CD4-positive, alpha-beta T cell treated with Interferon alpha-2 for 1 hour (primary cell): ENCODE measurements at regions not wholly inside any gene's neighbourhood (a gene's known extent, or its start where the extent isn't known, plus 50 kb on each side); places are given as distances from the start of the nearest gene placed in this dataset.

Experiments
- DNase-seq, 2 donors: peaks; one replicate each; pipeline ENCODE4 v3.0.0-alpha.2; 2020 to 2022

DNA sequence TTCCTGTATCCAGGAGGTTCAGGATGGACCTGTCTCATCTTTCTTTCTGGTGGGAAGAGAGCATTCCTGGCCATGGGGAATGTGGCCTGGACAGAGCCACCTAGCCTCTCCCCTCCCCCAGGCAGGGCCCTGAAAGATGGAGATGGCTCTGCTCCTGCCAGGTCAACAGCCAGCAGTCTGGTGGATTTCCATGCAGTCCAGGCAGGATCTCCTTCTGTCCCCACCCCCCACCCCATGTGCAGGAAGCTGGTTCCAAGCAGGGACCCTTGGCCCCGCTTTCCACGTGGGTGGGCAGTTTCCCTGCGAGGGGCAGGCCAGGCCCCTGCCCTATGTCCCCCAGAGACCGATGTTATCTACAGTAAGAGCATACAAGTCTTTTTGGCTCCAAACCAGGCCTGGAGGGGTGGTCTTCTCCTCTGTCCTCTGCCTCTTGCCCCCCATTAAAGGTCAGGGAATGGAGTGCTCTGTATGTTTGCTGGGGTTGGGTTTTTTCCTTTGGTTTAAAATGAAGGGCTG is 240.5 kb downstream of the SEC14L1 start:
- no peak for DNase-seq

DNA sequence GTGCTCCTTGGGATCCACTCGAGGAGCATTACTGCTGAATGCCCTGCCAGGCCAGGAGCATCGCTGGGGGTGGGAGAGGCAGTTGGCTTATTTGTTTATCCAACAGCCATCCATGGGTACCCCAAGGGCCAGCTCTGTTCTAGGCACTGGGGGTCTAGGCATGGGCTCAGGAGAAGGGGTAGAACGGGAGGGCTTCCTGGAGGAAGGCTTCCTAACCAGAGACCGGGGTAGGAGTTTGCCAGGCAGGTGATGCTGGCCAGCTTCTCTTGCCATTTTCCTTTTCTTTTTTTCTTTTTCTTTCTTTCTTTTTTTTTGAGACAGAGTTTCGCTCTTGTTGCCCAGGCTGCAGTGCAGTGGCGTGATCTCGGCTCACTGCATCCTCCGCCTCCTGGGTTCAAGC is 241.0 kb downstream of the SEC14L1 start:
- DNase-seq: no peak

DNA sequence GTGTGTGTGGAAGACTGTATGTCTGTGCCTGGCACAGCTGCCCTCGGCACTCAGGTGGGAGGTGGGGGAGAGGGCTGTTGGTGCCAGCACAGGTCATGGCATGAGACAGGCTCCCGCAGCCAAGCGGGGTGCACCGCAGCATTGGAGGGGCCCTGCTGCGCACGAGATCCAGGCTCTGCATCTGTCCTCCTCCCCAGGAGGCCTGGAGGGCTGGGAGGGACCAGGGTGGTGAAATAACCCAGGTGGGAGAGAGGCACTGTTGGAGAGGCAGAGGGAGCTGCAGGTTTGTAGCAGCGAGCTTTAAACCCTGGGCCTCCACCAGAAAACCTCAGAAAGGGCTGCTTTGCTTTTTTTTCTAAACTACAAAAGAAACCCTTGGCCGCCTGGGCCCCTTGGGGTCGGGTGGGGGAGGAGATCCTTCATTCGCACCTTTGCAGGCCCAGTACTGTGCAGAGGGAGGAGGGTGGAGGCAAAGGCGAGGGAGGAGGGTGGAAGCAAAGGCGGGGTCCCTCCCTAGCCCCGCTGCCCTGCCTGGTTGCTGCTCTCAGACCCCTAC is 241.7 kb downstream of the SEC14L1 start:
- DNase-seq: peak; percentile 33 to 69

DNA sequence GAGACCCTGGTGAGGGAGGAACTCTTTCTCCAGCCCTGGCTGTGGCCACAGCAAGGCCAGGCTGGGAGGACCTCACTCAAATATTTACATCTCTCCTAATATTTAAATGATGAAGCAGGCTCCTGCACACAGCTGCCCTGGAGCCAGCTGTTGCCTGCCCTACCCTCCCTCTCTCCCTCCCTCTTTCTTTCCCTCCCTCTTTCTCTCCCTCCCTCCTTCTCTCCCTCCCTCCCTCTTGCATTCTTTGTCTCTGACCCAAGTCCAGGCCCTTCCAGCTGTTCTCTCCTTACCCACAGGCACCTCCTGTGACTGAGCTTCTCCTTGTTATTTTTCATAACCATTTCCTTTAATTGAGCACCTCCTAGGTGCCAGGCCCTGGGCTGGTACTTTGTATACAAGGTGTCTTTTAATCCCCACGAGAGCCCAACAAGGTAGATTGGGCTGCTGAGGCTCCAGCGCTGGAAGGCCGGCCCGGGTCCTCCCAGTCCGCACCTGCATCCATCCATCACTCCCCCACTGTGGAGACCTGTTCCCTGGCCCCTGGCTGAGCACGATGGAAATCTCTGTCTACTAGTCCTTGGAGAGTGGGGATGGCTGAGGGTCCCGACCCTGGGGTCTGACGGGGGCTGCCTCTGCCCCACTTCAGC is 242.3 kb downstream of the SEC14L1 start:
- no peak for DNase-seq

DNA sequence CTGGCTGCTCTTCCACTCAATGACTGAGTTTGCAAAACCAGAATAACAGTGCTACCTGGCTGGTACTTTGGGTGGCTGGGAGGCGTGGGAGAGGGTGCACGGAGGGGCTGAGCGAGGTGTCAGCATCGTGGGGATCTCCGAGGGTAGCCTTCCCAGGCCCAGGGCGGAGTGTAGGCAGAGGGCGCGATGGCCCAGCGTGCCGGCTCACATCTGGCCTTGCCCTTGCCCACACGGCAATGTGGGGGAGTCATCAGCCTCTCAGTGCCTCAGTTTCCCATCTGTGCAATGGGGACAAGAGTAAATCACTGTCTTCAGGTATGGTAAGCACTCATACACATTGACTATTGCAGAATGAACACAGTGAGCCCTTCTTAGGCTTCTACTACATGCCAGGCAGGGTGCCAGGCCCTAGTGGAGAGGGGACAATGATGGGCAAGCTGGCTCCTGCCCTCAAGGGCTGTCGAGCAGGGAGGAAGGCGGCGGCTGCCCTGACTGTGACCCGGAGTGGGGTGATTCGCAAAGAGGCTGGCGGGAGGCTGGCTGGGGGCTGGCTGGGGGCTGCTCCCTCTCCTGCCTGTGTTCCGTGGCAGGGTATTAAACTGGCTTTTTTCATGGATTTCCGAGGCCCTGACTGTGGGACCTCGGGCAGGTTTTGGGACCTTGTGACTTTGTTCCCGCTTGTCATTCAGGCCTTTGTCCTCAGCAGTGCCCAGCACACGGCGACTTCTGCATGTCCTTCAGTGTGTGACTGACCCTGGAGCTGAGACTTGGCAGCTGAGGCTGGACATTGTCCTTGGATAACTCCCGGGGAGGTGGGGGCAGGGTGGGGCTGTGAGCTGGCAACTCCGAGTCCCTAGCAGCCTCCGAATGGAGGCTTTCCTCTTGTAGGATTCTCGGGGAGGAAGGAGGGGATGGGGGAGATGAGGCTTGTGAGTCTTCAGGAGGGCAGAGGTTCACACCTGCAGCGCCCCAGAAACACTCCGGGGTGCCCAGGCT is 243.1 kb downstream of the SEC14L1 start:
- no peak for DNase-seq

DNA sequence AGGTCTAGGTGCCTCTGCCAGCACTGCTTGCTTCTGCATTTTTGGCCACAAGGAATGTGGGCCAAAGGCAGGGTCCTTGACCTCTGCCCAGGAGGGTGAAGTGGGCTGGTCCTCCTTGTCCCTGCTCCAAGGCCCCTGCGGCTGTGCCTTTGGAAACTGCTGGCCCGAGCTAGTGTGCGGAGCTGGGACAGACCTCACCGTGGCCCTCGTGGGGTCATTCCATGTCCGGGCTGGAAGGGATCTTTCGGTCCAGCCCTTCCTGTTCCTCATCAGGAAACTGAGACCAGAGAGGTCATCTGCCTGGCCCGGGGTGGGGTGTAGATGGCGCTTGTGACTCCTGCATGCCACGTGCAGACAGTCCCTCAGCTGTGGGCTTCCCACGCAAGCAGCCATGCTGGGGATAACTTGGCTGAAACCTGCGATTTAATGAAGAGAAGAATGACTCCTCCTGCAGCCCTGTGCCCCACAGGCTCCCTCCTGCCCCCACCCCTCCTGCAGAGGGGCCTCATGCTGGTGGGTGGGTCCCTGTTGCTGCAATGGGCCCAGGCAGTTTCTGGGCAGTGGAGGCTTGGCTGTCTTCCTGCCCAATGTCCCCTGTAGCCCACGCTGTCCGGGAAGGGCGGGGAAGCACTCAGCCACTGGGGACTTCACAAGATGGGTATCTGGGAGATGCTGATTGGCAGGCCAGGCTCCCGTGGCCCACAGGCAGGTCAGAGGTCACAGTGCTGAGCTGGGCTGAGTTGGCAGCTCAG is 245.2 kb downstream of the SEC14L1 start:
- no peak for DNase-seq

DNA sequence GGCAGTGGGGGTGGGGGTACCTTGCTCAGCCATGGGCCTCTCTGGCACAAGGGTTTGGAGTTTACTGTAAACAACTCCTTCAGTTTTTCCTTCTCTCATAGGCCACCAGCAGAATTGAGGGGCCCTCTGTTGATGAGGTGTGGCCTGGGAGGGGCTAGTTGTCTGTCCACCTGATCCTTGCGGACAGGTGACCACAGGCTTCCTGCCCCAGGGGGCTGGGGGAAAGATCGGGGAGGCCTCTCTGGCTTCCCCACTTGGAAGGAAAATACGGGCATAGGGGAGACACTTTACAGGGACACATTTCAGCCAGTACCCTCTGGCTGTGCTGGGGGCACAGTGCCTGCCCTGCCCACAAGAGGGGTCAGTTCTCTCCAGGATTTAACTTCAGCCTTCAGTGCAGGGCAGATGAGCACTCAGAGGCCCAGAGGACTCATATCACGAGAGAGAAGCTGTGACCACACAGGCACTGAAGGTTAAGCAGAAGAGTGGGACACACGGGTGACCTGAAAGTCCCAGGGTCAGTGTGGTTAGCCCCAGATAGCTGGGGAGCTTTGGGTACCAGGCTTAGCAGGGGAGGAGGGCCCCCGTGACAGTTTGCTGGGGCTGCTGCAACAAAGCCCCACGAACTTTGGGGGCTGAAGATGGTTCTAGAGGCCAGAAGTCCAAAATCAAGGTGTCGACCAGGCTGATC is 245.9 kb downstream of the SEC14L1 start:
- DNase-seq: no peak

DNA sequence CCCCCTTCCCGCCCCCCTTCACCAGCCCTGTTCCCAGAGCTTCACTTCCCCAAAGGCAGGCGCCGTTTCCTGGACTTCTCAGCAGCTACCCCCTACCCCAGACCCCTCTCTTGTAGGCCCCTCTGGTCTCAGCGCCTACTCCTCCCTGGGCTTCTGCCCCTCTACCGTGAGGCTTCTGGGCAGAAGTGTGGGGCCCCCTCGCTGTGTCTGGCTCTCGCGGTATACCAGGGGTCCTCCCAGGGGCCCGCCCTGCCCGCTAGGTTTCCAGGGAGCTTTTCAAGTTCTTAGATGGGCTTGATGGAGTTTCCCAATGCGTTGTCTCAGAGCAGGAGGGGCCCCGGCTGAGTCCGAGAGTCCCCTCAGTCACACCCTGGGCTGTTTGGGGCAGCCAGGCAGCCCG is 247.1 kb downstream of the SEC14L1 start:
- no peak for DNase-seq

DNA sequence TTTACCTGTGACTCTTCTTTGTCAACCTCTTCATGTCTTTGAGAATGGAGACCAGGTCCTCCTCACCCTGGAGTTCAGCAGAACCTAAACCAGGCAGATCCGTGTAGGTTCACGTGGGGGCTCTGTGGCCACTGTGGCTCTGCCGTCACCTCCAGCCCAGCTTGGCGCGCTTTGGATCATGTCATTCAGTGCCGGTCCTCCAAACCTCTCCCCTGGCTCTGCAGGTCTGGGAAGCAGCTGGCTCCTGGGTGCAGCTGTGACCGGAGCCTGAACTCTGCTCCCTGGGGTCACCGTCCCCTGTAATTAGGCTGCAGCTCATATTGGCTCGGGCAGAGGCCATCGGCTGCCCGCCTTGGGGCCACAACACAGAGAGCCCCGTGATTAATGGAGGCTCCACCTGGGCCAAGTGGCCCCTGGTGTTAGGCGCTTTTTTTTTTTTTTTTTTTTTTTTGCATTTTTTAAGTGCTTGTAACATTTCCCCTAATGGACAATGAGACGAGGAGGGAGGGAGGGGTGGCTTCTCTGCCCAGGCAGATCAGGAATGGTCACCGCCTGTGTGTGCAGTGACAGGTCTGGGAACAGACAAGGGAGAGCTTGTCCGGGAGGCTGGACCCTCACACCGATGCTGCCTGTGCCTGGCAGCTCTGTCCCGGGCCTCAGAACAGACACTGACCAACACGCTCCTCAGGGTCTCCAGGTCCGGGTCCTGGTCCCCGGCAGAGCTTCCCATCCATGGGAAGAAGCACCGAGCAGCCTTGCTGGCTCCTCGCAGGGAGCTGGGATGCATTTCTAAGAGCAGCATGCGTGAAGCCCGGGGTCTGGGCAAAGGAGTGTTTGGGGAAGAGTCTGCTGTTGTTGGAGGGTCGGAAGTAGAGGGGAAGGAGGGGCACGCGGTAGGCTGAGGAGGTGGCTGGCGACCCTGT is 247.9 kb downstream of the SEC14L1 start:
- DNase-seq: no peak

DNA sequence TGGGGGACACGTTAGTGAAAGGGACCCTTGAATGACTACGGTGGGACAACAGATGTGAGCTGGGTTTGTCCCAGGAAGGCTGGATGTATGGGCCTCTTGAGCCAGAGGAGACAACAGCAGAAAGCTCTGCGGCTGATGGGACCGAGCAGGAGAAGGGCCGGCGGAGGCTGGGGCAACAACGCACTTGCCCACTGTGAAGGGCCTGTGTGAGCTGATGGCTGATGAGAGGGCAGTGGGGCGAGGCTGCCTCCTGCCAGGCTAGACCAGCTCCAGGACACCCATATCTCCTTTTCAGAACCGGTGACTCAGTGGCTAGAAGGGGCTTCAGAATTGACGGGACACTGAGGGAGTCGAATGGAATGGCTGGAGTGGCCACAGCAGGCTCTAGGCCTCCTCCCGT is 250.1 kb downstream of the SEC14L1 start:
- no peak for DNase-seq

DNA sequence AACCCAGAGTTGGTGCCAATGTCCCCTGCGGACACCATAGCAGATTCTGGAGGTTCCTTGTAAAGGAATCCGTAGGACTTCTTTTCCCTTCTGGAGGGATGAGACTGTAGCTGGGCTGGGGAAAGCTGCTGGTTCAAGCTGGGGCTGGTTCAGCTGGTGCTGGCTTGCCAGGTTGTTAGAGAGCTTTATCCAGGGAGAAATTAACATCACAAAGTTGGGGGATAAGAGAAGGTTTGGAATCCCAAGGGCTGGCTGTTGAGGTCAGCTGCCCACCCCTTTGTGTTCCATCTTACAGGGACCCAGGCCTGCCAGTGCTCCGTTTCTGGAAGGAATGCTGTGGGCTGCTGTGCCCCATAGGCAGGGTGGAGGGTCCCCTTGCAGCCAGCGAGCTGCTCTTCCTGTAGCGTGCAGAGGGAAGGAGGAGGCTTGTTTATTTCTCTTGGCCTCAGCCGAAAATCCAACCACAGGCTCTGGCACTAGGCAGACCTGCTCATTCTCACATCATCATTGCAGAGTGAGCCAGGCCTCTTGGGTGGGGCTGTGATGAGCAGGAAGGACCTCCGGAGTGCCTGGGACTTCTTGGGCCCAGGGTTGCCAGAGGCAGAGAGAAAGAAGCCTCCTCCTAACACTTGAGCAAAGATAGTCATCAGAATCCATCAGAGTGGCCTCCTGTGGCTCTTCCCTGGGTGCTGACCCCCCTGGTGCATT is 251.1 kb downstream of the SEC14L1 start:
- DNase-seq: peak in 1 of 2 donors; percentile 26

DNA sequence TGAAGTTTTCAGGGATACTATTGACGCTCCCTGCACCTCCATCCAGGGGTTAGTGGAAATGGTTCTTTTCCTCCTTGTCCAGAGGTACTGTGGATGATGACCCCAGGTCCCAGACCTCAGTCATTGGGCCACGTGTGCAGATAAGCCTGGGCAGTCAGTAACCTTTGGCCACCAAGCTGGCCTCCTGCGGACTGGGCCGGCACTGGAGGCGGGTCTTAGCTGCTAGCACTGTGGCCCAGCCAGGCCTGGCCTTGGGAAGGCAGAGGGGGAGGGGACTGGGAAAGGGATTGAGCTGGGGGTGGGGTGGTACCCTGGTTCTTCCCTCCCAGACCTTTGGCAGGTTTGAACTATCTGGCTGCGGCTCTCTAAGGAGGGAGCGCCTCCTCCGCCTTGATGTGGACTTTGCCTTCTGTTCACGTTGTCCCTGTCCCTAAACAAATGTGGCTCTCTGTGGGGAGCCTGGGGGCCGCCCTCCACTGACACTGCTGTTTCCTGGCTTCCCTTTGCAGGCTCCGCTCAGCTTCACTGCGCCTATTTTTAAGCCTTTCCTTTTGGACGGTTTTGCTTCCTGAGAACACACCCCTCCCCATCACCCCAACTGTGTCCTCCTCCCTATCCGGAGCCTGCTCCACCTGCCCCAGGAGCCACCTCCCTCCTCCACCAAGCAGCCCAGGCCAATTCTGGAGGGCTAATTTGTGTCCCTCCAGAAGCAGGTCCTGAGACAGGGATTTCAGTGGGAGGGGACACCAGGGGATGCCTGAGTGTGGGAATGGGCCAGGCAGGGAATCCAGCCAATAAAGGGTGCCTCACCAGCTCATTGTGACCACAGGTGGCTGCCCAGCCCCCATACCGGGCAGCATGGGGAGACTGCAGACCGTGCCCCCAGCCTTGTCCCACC is 251.9 kb downstream of the SEC14L1 start:
- DNase-seq: no peak

DNA sequence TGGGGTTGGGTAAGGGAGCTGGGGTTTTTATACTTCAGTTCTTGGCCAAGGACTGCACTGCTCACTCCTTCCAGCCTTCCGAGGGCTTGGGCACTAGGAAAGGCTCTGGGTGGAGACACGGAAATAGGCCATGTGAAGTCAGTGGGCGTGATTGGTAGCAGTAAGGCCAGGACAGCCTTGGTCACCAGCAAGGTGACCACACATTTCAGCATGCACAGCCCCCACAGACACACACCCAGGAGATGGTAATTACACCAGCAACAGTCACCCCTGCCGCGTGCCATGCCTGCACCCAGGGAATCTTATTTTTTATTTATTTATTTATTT is 252.5 kb downstream of the SEC14L1 start:
- no peak for DNase-seq

DNA sequence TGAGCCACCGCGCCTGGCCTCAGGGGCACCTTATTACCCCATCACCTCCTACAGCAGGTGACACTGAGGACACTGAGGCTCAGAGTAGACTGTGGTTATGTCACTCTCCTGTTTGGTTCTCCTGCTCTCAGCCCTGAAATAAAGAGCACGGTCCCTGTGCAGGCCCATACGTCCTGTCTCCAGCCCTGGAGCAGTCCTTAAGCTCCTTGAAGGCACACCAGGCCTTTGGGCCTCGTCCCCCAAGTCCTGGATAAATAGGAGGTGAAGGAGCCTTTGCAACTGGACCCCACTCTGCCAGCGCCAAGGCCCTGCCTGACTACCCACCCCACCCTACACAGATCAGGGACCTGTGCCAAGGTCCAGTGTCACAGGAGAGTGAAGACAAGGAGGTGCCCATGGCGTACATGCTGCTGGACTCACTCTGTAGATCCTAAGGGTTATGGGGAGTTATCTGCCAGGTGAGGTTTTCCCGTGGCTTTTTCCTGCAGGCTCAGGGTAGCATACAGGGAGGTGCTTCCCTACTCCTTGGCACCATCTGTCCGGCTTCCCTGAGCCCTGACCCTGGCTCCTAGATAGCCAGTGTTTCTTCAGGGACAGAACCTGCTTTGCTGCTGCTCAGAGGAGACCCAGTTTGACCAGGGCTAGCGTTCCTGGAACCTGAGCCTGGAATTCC is 253.2 kb downstream of the SEC14L1 start:
- DNase-seq: no peak

DNA sequence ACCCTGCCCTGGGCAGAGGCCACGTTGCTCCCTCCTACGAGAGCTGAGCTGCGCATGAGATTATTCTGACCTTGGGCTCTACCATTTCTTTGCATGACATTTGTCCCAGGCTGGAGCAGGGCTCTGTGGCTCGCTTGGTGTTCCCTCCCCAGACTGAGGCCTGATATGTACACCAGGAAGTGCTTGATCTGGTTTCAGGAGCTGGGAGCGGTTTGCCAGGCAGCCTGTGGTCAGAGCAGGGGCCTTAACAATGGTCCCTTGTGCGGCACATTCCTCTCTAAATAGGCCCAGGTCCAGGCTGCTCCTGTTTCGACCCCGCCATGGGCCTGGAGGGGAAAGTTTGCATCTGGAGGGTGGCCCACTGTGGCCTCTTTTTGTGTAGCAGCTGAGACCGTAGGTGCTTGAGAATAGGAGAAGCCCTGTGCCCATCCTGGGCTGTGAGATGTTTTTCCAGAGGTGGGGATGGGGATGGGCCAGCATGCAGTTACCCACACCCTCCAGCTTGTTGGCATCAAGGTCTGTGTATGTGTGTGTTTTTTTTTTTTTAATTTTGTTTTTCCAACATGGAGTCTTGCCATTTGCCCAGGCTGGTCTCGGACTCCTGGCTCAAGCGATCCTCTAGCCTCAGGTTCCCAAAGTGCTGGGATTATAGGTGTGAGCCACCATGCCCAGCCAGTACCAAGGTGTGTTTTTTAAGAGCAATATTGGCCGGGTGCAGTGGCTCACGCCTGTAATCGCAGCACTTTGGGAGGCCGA is 253.9 kb downstream of the SEC14L1 start:
- no peak for DNase-seq

DNA sequence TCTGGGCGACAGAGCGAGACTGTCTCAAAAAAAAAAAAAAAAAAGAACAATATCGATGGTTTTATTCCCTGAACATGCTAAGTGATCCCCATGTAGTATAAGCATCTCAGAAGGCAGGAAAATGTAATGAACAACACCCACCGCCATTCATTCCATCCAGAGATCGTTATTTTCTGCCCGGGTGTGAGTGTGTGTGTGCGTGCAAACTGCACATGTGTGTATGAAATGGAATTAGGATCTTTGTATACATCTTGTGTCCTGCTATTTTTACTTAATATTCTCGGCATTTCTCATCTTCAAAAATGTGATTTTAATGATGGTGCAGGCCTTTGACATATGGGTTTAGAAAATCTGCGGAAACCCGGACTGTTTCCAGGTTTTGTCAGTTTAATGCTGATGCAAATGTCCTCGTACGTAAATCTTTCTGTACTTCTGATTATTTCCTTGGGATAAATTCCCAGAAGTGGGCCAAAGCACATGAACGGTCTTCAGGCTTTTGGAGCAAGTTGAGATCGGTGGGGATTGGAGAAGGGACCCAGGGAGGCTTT is 254.8 kb downstream of the SEC14L1 start:
- DNase-seq: no peak

DNA sequence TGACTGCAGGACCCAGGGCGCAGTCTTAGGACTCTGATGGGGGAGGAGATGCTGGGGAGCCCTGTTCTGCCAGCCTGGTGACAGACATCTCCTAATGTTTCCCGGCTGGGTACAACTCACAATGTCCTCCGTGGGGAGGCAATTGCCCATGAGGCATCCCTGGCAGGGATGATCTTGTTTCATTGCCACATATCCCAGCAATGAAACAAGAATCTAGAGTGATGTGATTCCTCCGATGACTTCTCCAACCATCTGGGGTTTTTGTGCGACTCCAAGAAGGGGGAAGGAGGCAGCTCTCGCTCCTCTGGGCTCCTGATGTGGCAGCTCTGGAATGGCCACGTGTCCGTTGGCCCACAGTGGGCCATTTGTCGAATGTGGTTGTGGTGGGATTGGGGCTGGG is 255.8 kb downstream of the SEC14L1 start:
- no peak for DNase-seq

DNA sequence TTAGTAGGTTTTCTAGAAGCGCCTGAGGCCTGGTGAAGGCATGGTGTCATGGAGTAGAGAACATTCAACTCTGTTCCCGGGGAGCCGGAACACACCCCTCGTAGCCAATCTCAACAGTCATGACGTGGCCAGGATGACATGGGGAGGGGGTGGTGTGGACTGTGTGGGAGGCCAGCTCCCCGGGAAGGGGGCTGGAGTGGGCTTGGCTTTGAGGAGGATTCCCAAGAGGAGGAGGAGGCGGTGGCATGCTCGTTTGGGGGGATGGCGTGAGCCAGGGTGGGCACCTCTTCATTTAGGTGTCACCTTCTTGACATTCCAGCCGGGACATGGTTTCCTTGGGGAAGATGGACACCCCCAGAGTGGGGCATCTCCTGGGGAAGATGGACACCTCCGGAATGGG is 257.5 kb downstream of the SEC14L1 start:
- no peak for DNase-seq
